Erythroblast (primary cell): ENCODE measurements at regions not wholly inside any gene's neighbourhood (a gene's known extent, or its start where the extent isn't known, plus 50 kb on each side); places are given as distances from the start of the nearest gene placed in this dataset.

Experiments used
- GATA1 ChIP-seq: IDR thresholded peaks from 2 replicates; pipeline ENCODE4 v1.6.1; 2011; ENCODE audit warnings: low read depth, mild to moderate bottlenecking, control low read depth, low read length, moderate library complexity
- POLR2A ChIP-seq: IDR thresholded peaks from 2 replicates; pipeline ENCODE4 v1.6.1; 2011; ENCODE audit warnings: mild to moderate bottlenecking, low read length

- no peak for TF ChIP-seq POLR2A
- TF ChIP-seq GATA1 = no peak
Measured at GRCh38 chr12:11508699-11509098, 113.3 kb upstream of the PRB2 start.
